HEK293 (cell line): ENCODE measurements at regions not wholly inside any gene's neighbourhood (a gene's known extent, or its start where the extent isn't known, plus 50 kb on each side); places are given as distances from the start of the nearest gene placed in this dataset.

ENCODE experiments used
- CTCF ChIA-PET: fragments of 350-600 bp; formaldehyde crosslinking; extraction: SDS; loops from one replicate; lab custom pipeline; 2021; ENCODE audit warnings: antibody characterized with exemption; lab: Yijun Ruan, JAX
- POLR2A ChIA-PET: fragments of 300-600 bp; formaldehyde crosslinking; extraction: SDS; loops from one replicate; lab custom pipeline; 2020; ENCODE audit warnings: antibody characterized with exemption, inconsistent platforms; lab: Yijun Ruan, JAX
- H3K27ac ChIP-seq: fragments of 200-500 bp; sonication (Bioruptor generic); 2 replicates; pipeline ENCODE4 v1.5.1; 2014; ENCODE audit warnings: low read depth, low read length, control low read depth, inconsistent platforms; ENCODE audit errors: extremely low read depth
- H3K36me3 ChIP-seq, 2 experiments: fragments of 200-500 bp in 1 of 2; sonication (Bioruptor generic) in 1 of 2; 1 replicate in 1 of 2; 2 replicates in 1 of 2; pipeline ENCODE4 v1.5.1; 2014 to 2017; ENCODE audit warnings: inconsistent platforms in 2 of 2, low read length in 2 of 2; ENCODE audit not compliant: control insufficient read depth in 2 of 2, insufficient read depth in 1 of 2
- H3K4me1 ChIP-seq: fragments of 200-500 bp; sonication (Bioruptor generic); 2 replicates; pipeline ENCODE4 v1.5.1; 2014; ENCODE audit warnings: mild to moderate bottlenecking, low read length, inconsistent platforms; ENCODE audit not compliant: control insufficient read depth, insufficient read depth
- H3K4me3 ChIP-seq: 2 replicates; pipeline ENCODE4 v1.5.1; 2011; ENCODE audit warnings: low read depth, mild to moderate bottlenecking, control low read depth, low read length, moderate library complexity
- H3K9me3 ChIP-seq: fragments of 200-500 bp; sonication (Bioruptor generic); 2 replicates; pipeline ENCODE4 v1.5.1; 2014; ENCODE audit warnings: low read depth, low read length, inconsistent platforms; ENCODE audit not compliant: control insufficient read depth, insufficient read depth
- BCL11A ChIP-seq: fragments of 450-650 bp; formaldehyde crosslinking; IDR thresholded peaks from 2 replicates; pipeline ENCODE4 v1.5.1; 2016; ENCODE audit warnings: low read depth, missing biosample characterization, missing genetic modification characterization
- EGR2 ChIP-seq: fragments of 450-650 bp; formaldehyde crosslinking; IDR thresholded peaks from 2 replicates; pipeline ENCODE4 v1.5.1; 2016; ENCODE audit warnings: low read depth, missing biosample characterization, missing genetic modification characterization
- KLF16 ChIP-seq: fragments of 450-650 bp; formaldehyde crosslinking; IDR thresholded peaks from 2 replicates; pipeline ENCODE4 v1.5.1; 2017; ENCODE audit warnings: missing biosample characterization, missing genetic modification characterization
- PRDM1 ChIP-seq: fragments of 450-650 bp; formaldehyde crosslinking; IDR thresholded peaks from 2 replicates; pipeline ENCODE4; 2016; ENCODE audit warnings: missing biosample characterization, missing genetic modification characterization
- RBAK ChIP-seq: fragments of 450-650 bp; formaldehyde crosslinking; IDR thresholded peaks from 2 replicates; pipeline ENCODE4 v1.5.1; 2016; ENCODE audit warnings: missing biosample characterization, missing genetic modification characterization
- TCF7L2 ChIP-seq: IDR thresholded peaks from 2 replicates; pipeline ENCODE4 v1.6.1; 2011; ENCODE audit warnings: low read depth, mild to moderate bottlenecking, inconsistent platforms, low read length, moderate library complexity, borderline replicate concordance
- ZBTB11 ChIP-seq: fragments of 450-650 bp; formaldehyde crosslinking; conservative IDR thresholded peaks from 2 replicates; pipeline ENCODE4 v1.5.1; 2016; ENCODE audit warnings: low read depth, missing biosample characterization, missing genetic modification characterization
- ZBTB8A ChIP-seq: fragments of 450-650 bp; formaldehyde crosslinking; IDR thresholded peaks from 2 replicates; pipeline ENCODE4 v1.5.1; 2016; ENCODE audit warnings: missing biosample characterization, missing genetic modification characterization
- ZEB2 ChIP-seq: fragments of 450-650 bp; formaldehyde crosslinking; IDR thresholded peaks from 2 replicates; pipeline ENCODE4 v1.5.1; 2016; ENCODE audit warnings: missing biosample characterization, missing genetic modification characterization
- ZNF10 ChIP-seq: fragments of 450-650 bp; formaldehyde crosslinking; IDR thresholded peaks from 2 replicates; pipeline ENCODE4 v1.5.1; 2017; ENCODE audit warnings: missing biosample characterization, missing genetic modification characterization
- ZNF114 ChIP-seq: fragments of 450-650 bp; formaldehyde crosslinking; IDR thresholded peaks from 2 replicates; pipeline ENCODE4 v1.5.0; 2017; ENCODE audit warnings: missing biosample characterization, missing genetic modification characterization
- ZNF148 ChIP-seq: fragments of 450-650 bp; formaldehyde crosslinking; IDR thresholded peaks from 2 replicates; pipeline ENCODE4 v1.5.0; 2017; ENCODE audit warnings: missing biosample characterization, missing genetic modification characterization, borderline replicate concordance
- ZNF19 ChIP-seq: fragments of 450-650 bp; formaldehyde crosslinking; IDR thresholded peaks from 2 replicates; pipeline ENCODE4; 2016; ENCODE audit warnings: missing biosample characterization, missing genetic modification characterization, low read depth
- ZNF2 ChIP-seq: fragments of 450-650 bp; formaldehyde crosslinking; IDR thresholded peaks from 2 replicates; pipeline ENCODE4 v1.5.1; 2016; ENCODE audit warnings: missing biosample characterization, missing genetic modification characterization
- ZNF214 ChIP-seq: fragments of 450-650 bp; formaldehyde crosslinking; IDR thresholded peaks from 2 replicates; pipeline ENCODE4 v1.5.1; 2017; ENCODE audit warnings: missing biosample characterization, mild to moderate bottlenecking, missing genetic modification characterization, borderline replicate concordance
- ZNF223 ChIP-seq: fragments of 450-650 bp; formaldehyde crosslinking; IDR thresholded peaks from 2 replicates; pipeline ENCODE4 v1.5.1; 2016; ENCODE audit warnings: missing biosample characterization, missing genetic modification characterization
- ZNF292 ChIP-seq: fragments of 450-650 bp; formaldehyde crosslinking; IDR thresholded peaks from 2 replicates; pipeline ENCODE4 v1.5.1; 2016; ENCODE audit warnings: low read depth, missing biosample characterization, missing genetic modification characterization, borderline replicate concordance
- ZNF324 ChIP-seq: fragments of 450-650 bp; formaldehyde crosslinking; IDR thresholded peaks from 2 replicates; pipeline ENCODE4 v1.5.1; 2016; ENCODE audit warnings: missing biosample characterization, missing genetic modification characterization
- ZNF335 ChIP-seq: fragments of 450-650 bp; formaldehyde crosslinking; conservative IDR thresholded peaks from 2 replicates; pipeline ENCODE4 v1.5.1; 2016; ENCODE audit warnings: missing biosample characterization, missing genetic modification characterization
- ZNF394 ChIP-seq: fragments of 450-650 bp; formaldehyde crosslinking; IDR thresholded peaks from 2 replicates; pipeline ENCODE4 v1.5.1; 2016; ENCODE audit warnings: missing biosample characterization, missing genetic modification characterization, mild to moderate bottlenecking, moderate library complexity, borderline replicate concordance
- ZNF530 ChIP-seq: fragments of 450-650 bp; formaldehyde crosslinking; IDR thresholded peaks from 2 replicates; pipeline ENCODE4 v1.5.1; 2016; ENCODE audit warnings: low read depth, missing biosample characterization, missing genetic modification characterization
- ZNF704 ChIP-seq: fragments of 450-650 bp; formaldehyde crosslinking; IDR thresholded peaks from 2 replicates; pipeline ENCODE4 v1.5.1; 2016; ENCODE audit warnings: missing biosample characterization, missing genetic modification characterization
- ZNF791 ChIP-seq: fragments of 450-650 bp; formaldehyde crosslinking; IDR thresholded peaks from 2 replicates; pipeline ENCODE4 v1.5.1; 2016; ENCODE audit warnings: missing biosample characterization, missing genetic modification characterization
- TF ChIP-seq, protein P1 (sequence below): fragments of 450-650 bp; formaldehyde crosslinking; IDR thresholded peaks from 2 replicates; pipeline ENCODE4 v1.5.1; 2016; ENCODE audit warnings: missing biosample characterization, missing genetic modification characterization, borderline replicate concordance

GRCh38 chr19:30649934-30650614 lies 277.9 kb downstream of the ZNF536 start:
- H3K4me3 ChIP-seq = no peak overlapping the region
- TF ChIP-seq ZNF530 (no peak), ZNF223 (tag by site-specific recombination) (no peak), ZNF292 (no peak), ZNF704 (tag by site-specific recombination) (no peak), ZBTB11 (tag by site-specific recombination) (no peak), ZNF19 (no peak), EGR2 (tag by site-specific recombination) (no peak), BCL11A (no peak), ZBTB8A (tag by site-specific recombination) (peak; percentile 47), ZNF394 (tag by site-specific recombination) (no peak), ZNF114 (tag by site-specific recombination) (no peak), TCF7L2 (peak; percentile 78; the same call in 1 of the 2 replicates), ZEB2 (peak; percentile 86), ZNF335 (peak; percentile 64; the same call in 1 of the 2 replicates), ZNF2 (tag by site-specific recombination) (peak; percentile 84; the same call in 1 of the 2 replicates), ZNF148 (no peak), PRDM1 (tag by site-specific recombination) (peak; percentile 62; the same call in 1 of the 2 replicates), ZNF324 (peak; percentile 61), RBAK (no peak), KLF16 (tag by site-specific recombination) (no peak), ZNF10 (tag by site-specific recombination) (0 out of 2 replicates have a peak, but pooled peaks have one; percentile 32), ZNF214 (tag by site-specific recombination) (no peak), ZNF791 (tag by site-specific recombination) (no peak)
- TF ChIP-seq, protein P1, sequence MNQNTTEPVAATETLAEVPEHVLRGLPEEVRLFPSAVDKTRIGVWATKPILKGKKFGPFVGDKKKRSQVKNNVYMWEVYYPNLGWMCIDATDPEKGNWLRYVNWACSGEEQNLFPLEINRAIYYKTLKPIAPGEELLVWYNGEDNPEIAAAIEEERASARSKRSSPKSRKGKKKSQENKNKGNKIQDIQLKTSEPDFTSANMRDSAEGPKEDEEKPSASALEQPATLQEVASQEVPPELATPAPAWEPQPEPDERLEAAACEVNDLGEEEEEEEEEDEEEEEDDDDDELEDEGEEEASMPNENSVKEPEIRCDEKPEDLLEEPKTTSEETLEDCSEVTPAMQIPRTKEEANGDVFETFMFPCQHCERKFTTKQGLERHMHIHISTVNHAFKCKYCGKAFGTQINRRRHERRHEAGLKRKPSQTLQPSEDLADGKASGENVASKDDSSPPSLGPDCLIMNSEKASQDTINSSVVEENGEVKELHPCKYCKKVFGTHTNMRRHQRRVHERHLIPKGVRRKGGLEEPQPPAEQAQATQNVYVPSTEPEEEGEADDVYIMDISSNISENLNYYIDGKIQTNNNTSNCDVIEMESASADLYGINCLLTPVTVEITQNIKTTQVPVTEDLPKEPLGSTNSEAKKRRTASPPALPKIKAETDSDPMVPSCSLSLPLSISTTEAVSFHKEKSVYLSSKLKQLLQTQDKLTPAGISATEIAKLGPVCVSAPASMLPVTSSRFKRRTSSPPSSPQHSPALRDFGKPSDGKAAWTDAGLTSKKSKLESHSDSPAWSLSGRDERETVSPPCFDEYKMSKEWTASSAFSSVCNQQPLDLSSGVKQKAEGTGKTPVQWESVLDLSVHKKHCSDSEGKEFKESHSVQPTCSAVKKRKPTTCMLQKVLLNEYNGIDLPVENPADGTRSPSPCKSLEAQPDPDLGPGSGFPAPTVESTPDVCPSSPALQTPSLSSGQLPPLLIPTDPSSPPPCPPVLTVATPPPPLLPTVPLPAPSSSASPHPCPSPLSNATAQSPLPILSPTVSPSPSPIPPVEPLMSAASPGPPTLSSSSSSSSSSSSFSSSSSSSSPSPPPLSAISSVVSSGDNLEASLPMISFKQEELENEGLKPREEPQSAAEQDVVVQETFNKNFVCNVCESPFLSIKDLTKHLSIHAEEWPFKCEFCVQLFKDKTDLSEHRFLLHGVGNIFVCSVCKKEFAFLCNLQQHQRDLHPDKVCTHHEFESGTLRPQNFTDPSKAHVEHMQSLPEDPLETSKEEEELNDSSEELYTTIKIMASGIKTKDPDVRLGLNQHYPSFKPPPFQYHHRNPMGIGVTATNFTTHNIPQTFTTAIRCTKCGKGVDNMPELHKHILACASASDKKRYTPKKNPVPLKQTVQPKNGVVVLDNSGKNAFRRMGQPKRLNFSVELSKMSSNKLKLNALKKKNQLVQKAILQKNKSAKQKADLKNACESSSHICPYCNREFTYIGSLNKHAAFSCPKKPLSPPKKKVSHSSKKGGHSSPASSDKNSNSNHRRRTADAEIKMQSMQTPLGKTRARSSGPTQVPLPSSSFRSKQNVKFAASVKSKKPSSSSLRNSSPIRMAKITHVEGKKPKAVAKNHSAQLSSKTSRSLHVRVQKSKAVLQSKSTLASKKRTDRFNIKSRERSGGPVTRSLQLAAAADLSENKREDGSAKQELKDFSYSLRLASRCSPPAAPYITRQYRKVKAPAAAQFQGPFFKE (tag by site-specific recombination) = no peak

More at GRCh38 chr19:30649934-30650614, 277.9 kb downstream of the ZNF536 start:
- POLR2A ChIA-PET = interaction anchor here (1.1 kb wide), 1 partner anchor 12 kb away, joined by 3 read pairs; no protein-coding TSS in a partner anchor
- Histone ChIP-seq H3K9me3 (peaks cover 3% of the 10 kb centered on the region; the same call in 1 of the 2 replicates), H3K4me1 (peaks cover 4% of the 10 kb centered on the region; the same call in 1 of the 2 replicates), H3K27ac (no peak overlapping the region), H3K36me3 (no peaks in the 10 kb centered on the region)
- CTCF ChIA-PET = interaction anchor here (0.6 to 3.7 kb wide), 56 partner anchors 8 to 1823 kb away, joined by 3 to 18 read pairs (median 4); partner anchors contain the start of gene URI1
